OCI-LY7 (cell line): ENCODE measurements at regions not wholly inside any gene's neighbourhood (a gene's known extent, or its start where the extent isn't known, plus 50 kb on each side); places are given as distances from the start of the nearest gene placed in this dataset.

Source experiments
- CTCF ChIP-seq: fragments of 200-600 bp; sonication (generic); conservative IDR thresholded peaks from 2 replicates; pipeline ENCODE4 v1.5.1; 2014; ENCODE audit warnings: mild to moderate bottlenecking, antibody characterized with exemption, low read length, moderate library complexity, mixed read lengths
- EZH2phosphoT487 ChIP-seq: fragments of 200-600 bp; sonication (generic); IDR thresholded peaks from 2 replicates; pipeline ENCODE4 v1.6.1; 2018; ENCODE audit warnings: low read depth, borderline replicate concordance, mild to moderate bottlenecking, mixed run types, antibody characterized with exemption, low read length, moderate library complexity, mixed read lengths

GRCh38 chr12:42643881-42644579, 54.5 kb upstream of the PRICKLE1 start:
- TF ChIP-seq EZH2phosphoT487: no peak
- TF ChIP-seq CTCF: no peak
